SK-N-SH treated with all-trans-retinoic acid at 6 μM for 48 hours (cell line): ENCODE measurements at regions not wholly inside any gene's neighbourhood (a gene's known extent, or its start where the extent isn't known, plus 50 kb on each side); places are given as distances from the start of the nearest gene placed in this dataset.

Experiments used
- BACH2 ChIP-seq: fragments of 250-450 bp; sonication (Bioruptor Pico); IDR thresholded peaks from 2 replicates; pipeline ENCODE4 v1.9.0; 2021; ENCODE audit warnings: mild to moderate bottlenecking, borderline replicate concordance
- ZFP3 ChIP-seq: fragments of 250-450 bp; sonication (Bioruptor Pico); IDR thresholded peaks from 2 replicates; pipeline ENCODE4 v1.5.0; 2020; ENCODE audit warnings: mild to moderate bottlenecking, moderate library complexity
- ZFP30 ChIP-seq: fragments of 450-650 bp; formaldehyde crosslinking; IDR thresholded peaks from 2 replicates; pipeline ENCODE4 v1.5.0; 2022; ENCODE audit warnings: mild to moderate bottlenecking, moderate library complexity
- ZNF8 ChIP-seq: fragments of 450-650 bp; formaldehyde crosslinking; IDR thresholded peaks from 2 replicates; pipeline ENCODE4 v1.5.0; 2020; ENCODE audit warnings: mild to moderate bottlenecking, moderate library complexity
- TF ChIP-seq, protein P1 (sequence below): fragments of 250-450 bp; sonication (Bioruptor Pico); IDR thresholded peaks from 2 replicates; pipeline ENCODE4 v1.5.1; 2020; ENCODE audit warnings: low read depth, mild to moderate bottlenecking, moderate library complexity
- TF ChIP-seq, protein P2 (sequence below): fragments of 250-450 bp; sonication (Bioruptor Pico); IDR thresholded peaks from 2 replicates; pipeline ENCODE4 v1.8.0; 2020; ENCODE audit warnings: mild to moderate bottlenecking, moderate library complexity, borderline replicate concordance

DNA sequence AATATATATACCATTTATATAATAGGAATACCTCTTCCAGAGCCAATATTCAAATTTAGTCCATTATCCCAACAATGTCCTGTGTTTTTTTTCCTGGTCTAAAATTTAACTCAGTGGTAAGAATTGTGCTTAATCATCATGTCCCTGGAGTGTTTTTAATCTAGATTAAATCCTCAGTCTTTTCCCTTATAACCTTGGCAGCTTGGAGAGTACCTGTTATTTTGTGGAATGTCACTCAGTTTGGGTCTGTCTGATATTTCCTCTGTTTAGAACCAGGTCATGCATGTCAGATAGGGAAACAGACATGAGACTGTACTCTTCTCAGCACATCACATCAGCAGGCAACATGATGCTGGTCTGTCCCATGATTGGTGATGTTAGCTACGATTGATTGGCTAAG lies 96.6 kb downstream of the HPGD start:
- TF ChIP-seq BACH2 (CRISPR knock-in tag), result no peak
- TF ChIP-seq, protein P1, sequence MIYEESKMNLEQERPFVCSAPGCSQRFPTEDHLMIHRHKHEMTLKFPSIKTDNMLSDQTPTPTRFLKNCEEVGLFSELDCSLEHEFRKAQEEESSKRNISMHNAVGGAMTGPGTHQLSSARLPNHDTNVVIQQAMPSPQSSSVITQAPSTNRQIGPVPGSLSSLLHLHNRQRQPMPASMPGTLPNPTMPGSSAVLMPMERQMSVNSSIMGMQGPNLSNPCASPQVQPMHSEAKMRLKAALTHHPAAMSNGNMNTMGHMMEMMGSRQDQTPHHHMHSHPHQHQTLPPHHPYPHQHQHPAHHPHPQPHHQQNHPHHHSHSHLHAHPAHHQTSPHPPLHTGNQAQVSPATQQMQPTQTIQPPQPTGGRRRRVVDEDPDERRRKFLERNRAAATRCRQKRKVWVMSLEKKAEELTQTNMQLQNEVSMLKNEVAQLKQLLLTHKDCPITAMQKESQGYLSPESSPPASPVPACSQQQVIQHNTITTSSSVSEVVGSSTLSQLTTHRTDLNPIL, result no peak
- no peak for TF ChIP-seq ZFP3
- TF ChIP-seq, protein P2, sequence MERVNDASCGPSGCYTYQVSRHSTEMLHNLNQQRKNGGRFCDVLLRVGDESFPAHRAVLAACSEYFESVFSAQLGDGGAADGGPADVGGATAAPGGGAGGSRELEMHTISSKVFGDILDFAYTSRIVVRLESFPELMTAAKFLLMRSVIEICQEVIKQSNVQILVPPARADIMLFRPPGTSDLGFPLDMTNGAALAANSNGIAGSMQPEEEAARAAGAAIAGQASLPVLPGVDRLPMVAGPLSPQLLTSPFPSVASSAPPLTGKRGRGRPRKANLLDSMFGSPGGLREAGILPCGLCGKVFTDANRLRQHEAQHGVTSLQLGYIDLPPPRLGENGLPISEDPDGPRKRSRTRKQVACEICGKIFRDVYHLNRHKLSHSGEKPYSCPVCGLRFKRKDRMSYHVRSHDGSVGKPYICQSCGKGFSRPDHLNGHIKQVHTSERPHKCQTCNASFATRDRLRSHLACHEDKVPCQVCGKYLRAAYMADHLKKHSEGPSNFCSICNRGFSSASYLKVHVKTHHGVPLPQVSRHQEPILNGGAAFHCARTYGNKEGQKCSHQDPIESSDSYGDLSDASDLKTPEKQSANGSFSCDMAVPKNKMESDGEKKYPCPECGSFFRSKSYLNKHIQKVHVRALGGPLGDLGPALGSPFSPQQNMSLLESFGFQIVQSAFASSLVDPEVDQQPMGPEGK (CRISPR knock-in tag), result no peak
- no peak for TF ChIP-seq ZFP30 (CRISPR knock-in tag)
- TF ChIP-seq ZNF8 (CRISPR knock-in tag), result no peak
